ENCODE measurements at regions not wholly inside any gene's neighbourhood (a gene's known extent, or its start where the extent isn't known, plus 50 kb on each side); places are given as distances from the start of the nearest gene placed in this dataset.

DNA sequence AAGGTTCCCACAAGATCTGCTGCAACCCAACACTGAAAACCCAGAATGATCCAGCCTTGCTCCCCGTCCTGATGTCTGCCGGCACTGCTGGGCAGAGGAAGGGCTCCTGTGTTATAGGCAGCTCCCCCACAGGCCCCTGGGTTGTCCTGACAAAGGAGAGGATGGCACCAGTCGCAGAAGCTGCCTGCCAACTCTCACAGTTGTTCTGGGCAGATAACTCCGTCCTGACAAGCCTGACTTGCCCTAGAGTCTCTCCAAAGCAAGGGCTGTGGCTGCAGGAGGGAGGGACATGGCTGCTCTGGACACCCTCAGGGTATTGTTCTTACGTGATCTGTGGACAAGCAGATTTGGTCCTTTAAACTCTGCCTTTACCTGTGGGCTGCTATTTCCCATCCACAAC, 243.8 kb downstream of the CDH26 start:
- H3K4me2 ChIP-seq (ENCODE audit: insufficient read depth in 1 of 2, low read depth in 2 of 2, low read length in 2 of 2), result no peak overlapping the region
- no peak overlapping the region for H2BK5ac ChIP-seq (ENCODE audit: low read depth, low read length)
- no peak overlapping the region for H4K91ac ChIP-seq (replicated peaks; ENCODE audit: insufficient read length, low read length)
- 84% methylated on average over 5 of the region's 5 CpGs; no CpG with 5 or more reads in 1 of the 2 experiments for WGBS, 2 experiments (ENCODE audit: extremely low coverage in 1 of 2, insufficient coverage in 1 of 2, insufficient read length in 1 of 2, insufficient replicate concordance in 2 of 2, low coverage in 1 of 2, low lambda C conversion rate in 2 of 2, missing lambda C conversion rate in 1 of 2)
- no peak overlapping the region for H3K23ac ChIP-seq (ENCODE audit: insufficient read length)
- H2AK5ac ChIP-seq (ENCODE audit: low read depth, low read length), result no peak overlapping the region
- no peak overlapping the region for H2BK15ac ChIP-seq (ENCODE audit: low read length)
- no peak overlapping the region for H3K4me3 ChIP-seq (ENCODE audit: extremely low read depth in 1 of 4, insufficient read depth in 2 of 4, low read depth in 3 of 4, low read length in 4 of 4)
- H3K9me3 ChIP-seq (ENCODE audit: insufficient read depth in 2 of 2, low read depth in 1 of 2, low read length in 1 of 2), result peaks cover 0 to 4% of the 10 kb centered on the region in 2 experiments; a peak in 1 of 4 replicates
- H3K14ac ChIP-seq (ENCODE audit: insufficient read length), result no peak overlapping the region
- H4K5ac ChIP-seq (ENCODE audit: insufficient read length, low read depth, low read length), result no peak overlapping the region
- H4K20me1 ChIP-seq (replicated peaks in 1 of 2; ENCODE audit: control insufficient read depth in 1 of 2, insufficient read depth in 2 of 2, low read length in 2 of 2), result no peaks in the 10 kb centered on the region
- H3K36me3 ChIP-seq (ENCODE audit: control insufficient read depth in 2 of 4, insufficient read depth in 4 of 4, low read length in 3 of 4), result no peaks in the 10 kb centered on the region
- DNase-seq (ENCODE audit: low read depth in 1 of 2, low spot score in 2 of 2) (no peak), FAIRE-seq (no peak)
- no peak overlapping the region for H2BK20ac ChIP-seq (ENCODE audit: low read length)
- H3K4ac ChIP-seq (replicated peaks; ENCODE audit: insufficient read length, low read depth, low read length), result no peak overlapping the region
- H2AFZ ChIP-seq (ENCODE audit: low read length), result no peak overlapping the region
- ChIA-PET CTCF (ENCODE audit: partially characterized antibody) (interaction anchor here (1.8 kb wide), 1 partner anchor 9 kb away, joined by 7 read pairs; no protein-coding TSS in a partner anchor), POLR2A (ENCODE audit: partially characterized antibody) (no interaction called here)
- H3K23me2 ChIP-seq (ENCODE audit: low read depth, low read length), result no peaks in the 10 kb centered on the region
- no peaks in the 10 kb centered on the region for H3K79me1 ChIP-seq (ENCODE audit: low read depth, low read length)
- H3K79me2 ChIP-seq (ENCODE audit: control insufficient read depth in 1 of 2, insufficient read depth in 2 of 2, low read length in 2 of 2), result no peaks in the 10 kb centered on the region
- H4K8ac ChIP-seq (ENCODE audit: extremely low read depth, insufficient read depth, low read length), result no peak overlapping the region
- H2BK12ac ChIP-seq (ENCODE audit: low read depth, low read length), result no peak overlapping the region
- TF ChIP-seq BACH1 (IDR thresholded peaks at IDR 0.05; ENCODE audit: low read length) (no peak), SP4 (IDR thresholded peaks at IDR 0.05; ENCODE audit: low read length) (no peak), FOSL1 (IDR thresholded peaks at IDR 0.05; ENCODE audit: insufficient read depth, low read depth, low read length) (no peak), SP1 (IDR thresholded peaks at IDR 0.05; ENCODE audit: low read depth, low read length) (no peak), MAFK (IDR thresholded peaks at IDR 0.05; ENCODE audit: low read depth, low read length) (no peak), NRF1 (IDR thresholded peaks at IDR 0.05; ENCODE audit: low read depth, low read length) (no peak), CHD1 (IDR thresholded peaks at IDR 0.05; ENCODE audit: low read depth, low read length) (no peak), CREB1 (IDR thresholded peaks at IDR 0.05) (no peak), PHF8 (conservative IDR thresholded peaks at IDR 0.05; ENCODE audit: low read depth, low read length) (no peak), SAP30 (IDR thresholded peaks at IDR 0.05; ENCODE audit: insufficient read depth, insufficient replicate concordance, low read length) (no peak), ASH2L (IDR thresholded peaks at IDR 0.05; ENCODE audit: low read length) (no peak), KDM4A (IDR thresholded peaks at IDR 0.05; ENCODE audit: low read depth, low read length, severe bottlenecking) (no peak), HDAC2 (IDR thresholded peaks at IDR 0.05; ENCODE audit: borderline replicate concordance in 1 of 2, low read depth in 2 of 2, low read length in 2 of 2) (no peak), ZNF274 (IDR thresholded peaks at IDR 0.05; ENCODE audit: borderline replicate concordance, extremely low read depth, low read length) (no peak)
- TF ChIP-seq, protein P1, sequence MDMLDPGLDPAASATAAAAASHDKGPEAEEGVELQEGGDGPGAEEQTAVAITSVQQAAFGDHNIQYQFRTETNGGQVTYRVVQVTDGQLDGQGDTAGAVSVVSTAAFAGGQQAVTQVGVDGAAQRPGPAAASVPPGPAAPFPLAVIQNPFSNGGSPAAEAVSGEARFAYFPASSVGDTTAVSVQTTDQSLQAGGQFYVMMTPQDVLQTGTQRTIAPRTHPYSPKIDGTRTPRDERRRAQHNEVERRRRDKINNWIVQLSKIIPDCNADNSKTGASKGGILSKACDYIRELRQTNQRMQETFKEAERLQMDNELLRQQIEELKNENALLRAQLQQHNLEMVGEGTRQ (IDR thresholded peaks at IDR 0.05; ENCODE audit: low read length), result no peak
- no peak overlapping the region for H3K18ac ChIP-seq (ENCODE audit: extremely low read depth, low read length)
- H3K4me1 ChIP-seq (replicated peaks in 1 of 4; ENCODE audit: control insufficient read depth in 3 of 4, insufficient read depth in 4 of 4, low read length in 3 of 4), result no peaks in the 10 kb centered on the region
- H3K56ac ChIP-seq (replicated peaks; ENCODE audit: insufficient read length, low read depth, low read length), result no peak overlapping the region
- H3K9ac ChIP-seq (replicated peaks in 1 of 4; ENCODE audit: extremely low read depth in 1 of 4, low read depth in 3 of 4, low read length in 3 of 4), result no peak overlapping the region
- H3K27ac ChIP-seq (ENCODE audit: low read depth, low read length), result no peak overlapping the region
- no peaks in the 10 kb centered on the region for H3K27me3 ChIP-seq (replicated peaks in 1 of 4; ENCODE audit: control insufficient read depth in 3 of 4, extremely low read depth in 1 of 4, insufficient read depth in 3 of 4, low read length in 3 of 4)
- no peak overlapping the region for H2BK120ac ChIP-seq (replicated peaks; ENCODE audit: low read depth, low read length)

All from H1 (cell line).